ENCODE measurements at regions not wholly inside any gene's neighbourhood (a gene's known extent, or its start where the extent isn't known, plus 50 kb on each side); places are given as distances from the start of the nearest gene placed in this dataset.

DNA sequence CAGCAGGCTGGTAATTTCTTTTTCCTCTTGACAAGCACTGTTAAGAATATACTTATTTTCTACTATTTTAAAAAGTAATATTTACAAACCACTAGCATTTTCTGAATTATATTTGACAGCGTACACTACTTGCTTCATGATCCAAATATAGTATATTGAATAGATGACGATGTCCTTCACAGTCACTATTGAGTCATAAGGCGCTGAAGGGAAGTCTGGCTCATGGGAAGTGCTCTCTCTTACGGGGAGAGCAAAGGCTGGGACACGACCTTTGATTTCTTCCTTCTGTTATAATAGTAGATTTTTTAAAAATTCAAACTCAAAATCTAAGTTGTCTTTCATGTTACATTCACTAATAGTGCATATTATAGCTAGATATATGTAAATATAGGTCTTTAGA, 357.1 kb downstream of the SOCS6 start:
- TF ChIP-seq, protein P1, sequence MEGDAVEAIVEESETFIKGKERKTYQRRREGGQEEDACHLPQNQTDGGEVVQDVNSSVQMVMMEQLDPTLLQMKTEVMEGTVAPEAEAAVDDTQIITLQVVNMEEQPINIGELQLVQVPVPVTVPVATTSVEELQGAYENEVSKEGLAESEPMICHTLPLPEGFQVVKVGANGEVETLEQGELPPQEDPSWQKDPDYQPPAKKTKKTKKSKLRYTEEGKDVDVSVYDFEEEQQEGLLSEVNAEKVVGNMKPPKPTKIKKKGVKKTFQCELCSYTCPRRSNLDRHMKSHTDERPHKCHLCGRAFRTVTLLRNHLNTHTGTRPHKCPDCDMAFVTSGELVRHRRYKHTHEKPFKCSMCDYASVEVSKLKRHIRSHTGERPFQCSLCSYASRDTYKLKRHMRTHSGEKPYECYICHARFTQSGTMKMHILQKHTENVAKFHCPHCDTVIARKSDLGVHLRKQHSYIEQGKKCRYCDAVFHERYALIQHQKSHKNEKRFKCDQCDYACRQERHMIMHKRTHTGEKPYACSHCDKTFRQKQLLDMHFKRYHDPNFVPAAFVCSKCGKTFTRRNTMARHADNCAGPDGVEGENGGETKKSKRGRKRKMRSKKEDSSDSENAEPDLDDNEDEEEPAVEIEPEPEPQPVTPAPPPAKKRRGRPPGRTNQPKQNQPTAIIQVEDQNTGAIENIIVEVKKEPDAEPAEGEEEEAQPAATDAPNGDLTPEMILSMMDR (IDR thresholded peaks at IDR 0.05), result no peak
- TF ChIP-seq POLR2A (IDR thresholded peaks at IDR 0.05), result no peak

Measured in uterus (tissue), 2 donors.